Activated CD4-positive, alpha-beta T cell treated with anti-CD3 and anti-CD28 coated beads, Interleukin-2, amount 10 ng/mL, durations not matched to agents 24 days and 14 days (primary cell): ENCODE measurements at regions not wholly inside any gene's neighbourhood (a gene's known extent, or its start where the extent isn't known, plus 50 kb on each side); places are given as distances from the start of the nearest gene placed in this dataset.
A peak's percentile ranks its signal among the peaks of the same experiment; 100 is the strongest.

ENCODE experiments used
- DNase-seq: peaks from one replicate; pipeline ENCODE4 v3.0.0; 2022
- H3K27ac Mint-ChIP-seq: one replicate; pipeline ENCODE4 v1.8.0; 2022; ENCODE audit warnings: mild to moderate bottlenecking, mixed read lengths
- H3K27me3 Mint-ChIP-seq: one replicate; pipeline ENCODE4 v1.8.0; 2022; ENCODE audit warnings: mixed read lengths
- H3K36me3 Mint-ChIP-seq: one replicate; pipeline ENCODE4 v1.8.0; 2022; ENCODE audit warnings: low read depth, mild to moderate bottlenecking, mixed read lengths
- H3K4me1 Mint-ChIP-seq: one replicate; pipeline ENCODE4 v1.8.0; 2021; ENCODE audit warnings: mixed read lengths
- H3K4me3 Mint-ChIP-seq: one replicate; pipeline ENCODE4 v1.8.0; 2022; ENCODE audit warnings: mild to moderate bottlenecking, moderate library complexity, mixed read lengths
- H3K9me3 Mint-ChIP-seq: one replicate; pipeline ENCODE4 v1.8.0; 2021; ENCODE audit warnings: mixed read lengths
- intact Hi-C: fragments of 100-400 bp; cut with micrococcal nuclease; formaldehyde crosslinking; loops from one replicate; pipeline ENCODE4 v1.15.1; 2023

GRCh38 chr14:22231018-22231417 lies 358.0 kb downstream of the DAD1 start:
- Mint-ChIP-seq H3K9me3 (no peaks in the 10 kb centered on the region), H3K27ac (peak overlapping the region; percentile 71), H3K36me3 (peaks cover 2% of the 10 kb centered on the region), H3K4me3 (peak overlapping the region; percentile 41), H3K4me1 (no peaks in the 10 kb centered on the region), H3K27me3 (no peaks in the 10 kb centered on the region)
- intact Hi-C loops, result no loop called here
- peak; percentile 54 for DNase-seq

GRCh38 chr14:22230517-22230916 lies 358.5 kb downstream of the DAD1 start:
- intact Hi-C loops, result no loop called here
- Mint-ChIP-seq H3K27ac (no peak overlapping the region), H3K36me3 (peaks cover 2% of the 10 kb centered on the region), H3K9me3 (no peaks in the 10 kb centered on the region), H3K4me1 (no peaks in the 10 kb centered on the region), H3K27me3 (no peaks in the 10 kb centered on the region), H3K4me3 (peak overlapping the region; percentile 41)
- no peak for DNase-seq

- Mint-ChIP-seq H3K4me3 (peak overlapping the region; percentile 76), H3K27me3 (no peaks in the 10 kb centered on the region), H3K36me3 (peaks cover 2% of the 10 kb centered on the region), H3K9me3 (no peaks in the 10 kb centered on the region), H3K4me1 (no peaks in the 10 kb centered on the region), H3K27ac (peak overlapping the region; percentile 85)
- DNase-seq, result no peak
- intact Hi-C loops, result loop anchor here (5.0 kb wide), 2 partner anchors 40 to 330 kb away; no protein-coding TSS in a partner anchor
These were observed 361.9 kb downstream of the DAD1 start for GRCh38 chr14:22227084-22227483.

GRCh38 chr14:22226381-22226780 lies 362.6 kb downstream of the DAD1 start:
- intact Hi-C loops, result loop anchor here (5.0 kb wide), 2 partner anchors 41 to 331 kb away; no protein-coding TSS in a partner anchor
- H3K9me3 Mint-ChIP-seq, result no peaks in the 10 kb centered on the region
- peak overlapping the region; percentile 76 for H3K4me3 Mint-ChIP-seq
- peak overlapping the region; percentile 85 for H3K27ac Mint-ChIP-seq
- no peaks in the 10 kb centered on the region for H3K27me3 Mint-ChIP-seq
- no peaks in the 10 kb centered on the region for H3K4me1 Mint-ChIP-seq
- DNase-seq, result peak; percentile 72
- H3K36me3 Mint-ChIP-seq, result peaks cover 2% of the 10 kb centered on the region

- Mint-ChIP-seq H3K36me3 (no peaks in the 10 kb centered on the region), H3K4me1 (no peaks in the 10 kb centered on the region)
These were observed 363.4 kb downstream of the DAD1 start for GRCh38 chr14:22225516-22226140.

GRCh38 chr14:22221508-22221907 lies 367.5 kb downstream of the DAD1 start:
- H3K4me1 Mint-ChIP-seq, result no peaks in the 10 kb centered on the region
- H3K27me3 Mint-ChIP-seq, result no peaks in the 10 kb centered on the region
- H3K4me3 Mint-ChIP-seq, result peak overlapping the region; percentile 71
- intact Hi-C loops, result no loop called here
- H3K36me3 Mint-ChIP-seq, result no peaks in the 10 kb centered on the region
- H3K9me3 Mint-ChIP-seq, result no peaks in the 10 kb centered on the region
- peak overlapping the region; percentile 34 for H3K27ac Mint-ChIP-seq
- DNase-seq, result peak; percentile 54

More at GRCh38 chr14:22225516-22226140, 363.4 kb downstream of the DAD1 start:
- Mint-ChIP-seq H3K27ac (no peak overlapping the region), H3K27me3 (no peaks in the 10 kb centered on the region), H3K4me3 (no peak overlapping the region), H3K9me3 (no peaks in the 10 kb centered on the region)
- intact Hi-C loops, result loop anchor here (5.0 kb wide), 2 partner anchors 42 to 332 kb away; no protein-coding TSS in a partner anchor
- no peak for DNase-seq

DNA sequence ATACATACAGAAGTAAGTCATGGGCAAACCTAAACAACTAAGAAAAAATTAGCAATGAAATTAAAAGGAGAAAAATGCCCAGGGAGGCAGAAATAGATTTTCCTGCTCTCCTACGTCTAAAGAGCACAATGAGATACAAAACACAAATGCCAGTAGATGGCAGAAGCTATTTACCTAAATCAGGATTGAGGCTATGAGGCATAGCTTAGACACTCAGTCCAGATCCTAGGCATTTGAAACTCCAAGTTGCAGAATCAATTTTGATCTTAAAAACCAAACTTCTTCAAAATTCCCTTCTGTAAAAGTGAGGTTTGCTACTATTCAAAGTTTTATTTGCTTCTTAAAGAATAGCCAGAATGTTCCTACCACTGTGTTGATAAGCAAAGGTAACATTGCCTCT lies 368.6 kb downstream of the DAD1 start:
- no peaks in the 10 kb centered on the region for H3K36me3 Mint-ChIP-seq
- H3K4me3 Mint-ChIP-seq, result no peak overlapping the region
- intact Hi-C loops, result no loop called here
- H3K27ac Mint-ChIP-seq, result no peak overlapping the region
- H3K4me1 Mint-ChIP-seq, result no peaks in the 10 kb centered on the region
- no peaks in the 10 kb centered on the region for H3K27me3 Mint-ChIP-seq
- DNase-seq, result no peak
- H3K9me3 Mint-ChIP-seq, result no peaks in the 10 kb centered on the region

DNA sequence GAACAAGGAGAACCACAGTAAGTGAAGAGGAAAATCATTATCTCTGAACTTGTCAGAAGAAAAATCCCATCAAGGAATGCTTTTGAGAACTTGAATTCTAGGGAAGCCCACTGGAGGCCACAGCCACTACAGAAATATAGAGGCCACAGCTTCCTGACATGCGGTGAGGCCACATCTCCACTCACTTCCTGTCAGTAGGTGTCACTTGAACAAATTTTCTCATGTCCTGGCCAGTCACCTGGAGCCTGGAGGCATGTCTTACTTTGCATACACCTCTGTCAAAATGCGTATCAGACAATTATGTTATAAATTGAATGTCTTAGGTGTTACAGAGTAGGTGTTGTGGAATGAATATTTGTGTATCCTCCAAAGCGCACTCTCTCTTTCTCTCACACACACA lies 370.3 kb downstream of the DAD1 start:
- intact Hi-C loops, result no loop called here

GRCh38 chr14:22213120-22213519 lies 375.9 kb downstream of the DAD1 start:
- H3K36me3 Mint-ChIP-seq, result no peaks in the 10 kb centered on the region
- H3K27ac Mint-ChIP-seq, result no peak overlapping the region
- intact Hi-C loops, result no loop called here

More for the DNA sequence above, 370.3 kb downstream of the DAD1 start:
- no peak overlapping the region for H3K4me3 Mint-ChIP-seq
- peak; percentile 55 for DNase-seq
- no peaks in the 10 kb centered on the region for H3K36me3 Mint-ChIP-seq
- no peaks in the 10 kb centered on the region for H3K27me3 Mint-ChIP-seq
- no peaks in the 10 kb centered on the region for H3K9me3 Mint-ChIP-seq
- H3K27ac Mint-ChIP-seq, result no peak overlapping the region
- H3K4me1 Mint-ChIP-seq, result no peaks in the 10 kb centered on the region

DNA sequence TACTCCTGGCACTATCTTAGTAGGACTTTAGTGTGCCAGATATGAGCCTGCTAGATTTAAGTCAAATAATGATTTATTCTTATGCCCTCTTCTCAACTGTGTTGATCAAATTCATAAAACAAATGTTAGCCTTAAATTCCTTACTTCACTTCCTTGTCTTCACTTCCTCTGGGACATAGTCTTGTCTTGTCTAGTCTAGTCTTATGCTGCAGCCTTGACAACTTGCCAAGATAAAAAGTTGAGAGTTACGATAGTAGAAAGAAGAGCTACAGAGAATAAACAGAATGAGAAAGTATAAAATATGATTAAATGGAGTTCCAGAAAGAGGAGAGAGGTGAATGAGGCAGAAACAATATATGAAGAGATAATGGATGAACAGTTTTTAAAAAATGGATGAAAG lies 378.1 kb downstream of the DAD1 start:
- intact Hi-C loops, result no loop called here
- Mint-ChIP-seq H3K27ac (no peak overlapping the region), H3K4me1 (no peaks in the 10 kb centered on the region), H3K4me3 (no peak overlapping the region), H3K27me3 (no peaks in the 10 kb centered on the region), H3K9me3 (no peaks in the 10 kb centered on the region), H3K36me3 (no peaks in the 10 kb centered on the region)
- no peak for DNase-seq

More at GRCh38 chr14:22213120-22213519, 375.9 kb downstream of the DAD1 start:
- no peak for DNase-seq
- Mint-ChIP-seq H3K4me3 (no peak overlapping the region), H3K27me3 (no peaks in the 10 kb centered on the region), H3K4me1 (no peaks in the 10 kb centered on the region), H3K9me3 (no peaks in the 10 kb centered on the region)

- intact Hi-C loops, result no loop called here
- no peaks in the 10 kb centered on the region for H3K9me3 Mint-ChIP-seq
- no peak for DNase-seq
- H3K4me1 Mint-ChIP-seq, result no peaks in the 10 kb centered on the region
- H3K36me3 Mint-ChIP-seq, result no peaks in the 10 kb centered on the region
- H3K4me3 Mint-ChIP-seq, result no peak overlapping the region
- H3K27me3 Mint-ChIP-seq, result no peaks in the 10 kb centered on the region
- no peak overlapping the region for H3K27ac Mint-ChIP-seq
These were observed 379.0 kb downstream of the DAD1 start for GRCh38 chr14:22210026-22210425.

DNA sequence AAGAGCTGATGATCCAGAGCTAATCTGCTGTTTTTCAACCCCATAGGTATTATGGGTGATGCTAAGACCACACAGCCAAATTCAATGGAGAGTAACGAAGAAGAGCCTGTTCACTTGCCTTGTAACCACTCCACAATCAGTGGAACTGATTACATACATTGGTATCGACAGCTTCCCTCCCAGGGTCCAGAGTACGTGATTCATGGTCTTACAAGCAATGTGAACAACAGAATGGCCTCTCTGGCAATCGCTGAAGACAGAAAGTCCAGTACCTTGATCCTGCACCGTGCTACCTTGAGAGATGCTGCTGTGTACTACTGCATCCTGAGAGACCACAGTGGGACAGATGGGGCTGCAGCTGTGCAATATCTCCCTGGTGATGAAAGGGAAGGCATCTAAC lies 386.0 kb downstream of the DAD1 start:
- Mint-ChIP-seq H3K36me3 (peaks cover 3% of the 10 kb centered on the region), H3K9me3 (no peaks in the 10 kb centered on the region), H3K4me1 (peaks cover 9% of the 10 kb centered on the region), H3K27ac (peak overlapping the region; percentile 90), H3K27me3 (no peaks in the 10 kb centered on the region), H3K4me3 (peak overlapping the region; percentile 86)
- intact Hi-C loops, result loop anchor here (5.0 to 10.0 kb wide), 2 partner anchors 41 to 302 kb away; no protein-coding TSS in a partner anchor
- DNase-seq, result no peak

- peaks cover 3% of the 10 kb centered on the region for H3K36me3 Mint-ChIP-seq
- intact Hi-C loops, result loop anchor here (5.0 to 10.0 kb wide), 2 partner anchors 40 to 302 kb away; no protein-coding TSS in a partner anchor
- no peaks in the 10 kb centered on the region for H3K27me3 Mint-ChIP-seq
- H3K4me1 Mint-ChIP-seq, result peaks cover 9% of the 10 kb centered on the region
- peak overlapping the region; percentile 86 for H3K4me3 Mint-ChIP-seq
- DNase-seq, result peak; percentile 59
- H3K27ac Mint-ChIP-seq, result peak overlapping the region; percentile 90
- no peaks in the 10 kb centered on the region for H3K9me3 Mint-ChIP-seq
These were observed 386.7 kb downstream of the DAD1 start for GRCh38 chr14:22202313-22202712.

DNA sequence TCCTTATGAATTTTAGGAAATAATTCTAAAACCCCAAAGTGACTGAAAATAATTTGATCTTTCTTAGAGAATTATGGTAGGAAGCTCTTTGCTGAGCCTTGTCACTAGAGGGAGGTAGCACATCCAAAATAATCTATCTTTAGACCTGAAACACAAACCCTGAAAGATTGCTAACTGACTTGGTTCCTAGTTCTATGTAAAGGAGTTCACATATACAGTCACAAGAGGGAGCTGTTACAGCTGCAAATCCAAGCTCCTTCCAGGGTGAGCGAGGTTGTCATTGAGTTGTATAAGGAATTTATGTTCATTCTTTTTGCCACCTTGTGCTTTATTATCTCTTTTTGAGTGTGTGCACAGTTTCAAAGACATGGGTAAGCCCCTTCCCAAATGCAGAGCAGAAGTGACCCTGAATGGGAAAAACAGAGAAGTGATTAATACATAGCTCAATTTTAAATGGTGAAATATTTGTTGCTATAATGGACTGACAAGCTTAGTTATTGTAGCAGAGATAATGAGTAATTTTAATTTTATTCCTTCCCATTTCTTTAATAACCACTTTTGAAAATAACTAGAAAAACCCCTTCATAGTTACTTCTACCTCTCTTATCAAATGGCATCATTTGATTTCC lies 387.9 kb downstream of the DAD1 start:
- Mint-ChIP-seq H3K36me3 (peaks cover 3% of the 10 kb centered on the region), H3K4me1 (peaks cover 9% of the 10 kb centered on the region), H3K27ac (peak overlapping the region; percentile 48), H3K27me3 (no peaks in the 10 kb centered on the region), H3K4me3 (peak overlapping the region; percentile 28), H3K9me3 (no peaks in the 10 kb centered on the region)
- DNase-seq, result peak; percentile 59
- intact Hi-C loops, result loop anchor here (5.0 to 10.0 kb wide), 2 partner anchors 39 to 304 kb away; no protein-coding TSS in a partner anchor
